SK-N-SH treated with all-trans-retinoic acid at 6 μM for 48 hours (cell line): ENCODE measurements at regions not wholly inside any gene's neighbourhood (a gene's known extent, or its start where the extent isn't known, plus 50 kb on each side); places are given as distances from the start of the nearest gene placed in this dataset.

Source experiments
- OSR1 ChIP-seq: fragments of 250-450 bp; sonication (Bioruptor Pico); IDR thresholded peaks from 2 replicates; pipeline ENCODE4 v1.8.0; 2022; ENCODE audit warnings: moderate library complexity, mild to moderate bottlenecking, inconsistent platforms
- ZC3H10 ChIP-seq: fragments of 250-450 bp; sonication (Bioruptor Pico); IDR thresholded peaks from 2 replicates; pipeline ENCODE4 v1.5.1; 2021; ENCODE audit warnings: mild to moderate bottlenecking, moderate library complexity

DNA sequence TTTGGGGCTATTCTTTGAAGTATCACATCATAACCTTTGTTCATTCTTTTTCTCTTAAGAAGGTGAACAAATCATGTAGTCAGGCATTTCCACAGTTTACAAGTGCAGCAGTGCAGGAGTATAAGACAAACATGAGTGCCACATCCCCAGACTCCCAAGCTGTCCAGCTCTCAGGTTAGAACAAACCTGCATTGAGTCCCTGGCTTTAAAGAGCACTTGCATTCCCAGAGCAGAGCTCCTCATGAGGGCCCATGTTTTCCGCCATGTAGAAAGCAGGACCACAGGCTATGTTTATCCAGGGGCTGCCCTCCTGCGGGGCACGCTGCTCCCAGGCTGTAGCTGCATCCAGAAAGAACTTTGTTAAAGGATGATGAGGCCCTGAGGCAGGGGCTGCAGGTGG is 267.7 kb downstream of the TLE3 start:
- TF ChIP-seq ZC3H10 (no peak), OSR1 (CRISPR knock-in tag) (no peak)
